GM13976 (cell line): ENCODE measurements at regions not wholly inside any gene's neighbourhood (a gene's known extent, or its start where the extent isn't known, plus 50 kb on each side); places are given as distances from the start of the nearest gene placed in this dataset.
"Not testable (repeated sequence)": the region's sequence is repeated elsewhere in the genome, so short reads cannot be mapped to it uniquely, and the experiment has no call there.

ENCODE experiments used
- DNase-seq: peaks from one replicate; pipeline ENCODE4 v3.0.0; 2012; ENCODE audit warnings: low spot score
- CTCF ChIP-seq: IDR thresholded peaks from 2 replicates; pipeline ENCODE4 v1.5.1; 2012; ENCODE audit warnings: borderline replicate concordance, mild to moderate bottlenecking; ENCODE audit not compliant: insufficient read depth; ENCODE audit errors: extremely low read depth, missing control alignments, control extremely low read depth
- in situ Hi-C: fragments of 300-500 bp; cut with MboI; formaldehyde crosslinking; loops from one replicate; pipeline ENCODE4 v1.12.0; 2022; ENCODE audit warnings: low sequenced_read_pairs, mixed read lengths, inconsistent platforms; ENCODE audit not compliant: unreplicated experiment

DNA sequence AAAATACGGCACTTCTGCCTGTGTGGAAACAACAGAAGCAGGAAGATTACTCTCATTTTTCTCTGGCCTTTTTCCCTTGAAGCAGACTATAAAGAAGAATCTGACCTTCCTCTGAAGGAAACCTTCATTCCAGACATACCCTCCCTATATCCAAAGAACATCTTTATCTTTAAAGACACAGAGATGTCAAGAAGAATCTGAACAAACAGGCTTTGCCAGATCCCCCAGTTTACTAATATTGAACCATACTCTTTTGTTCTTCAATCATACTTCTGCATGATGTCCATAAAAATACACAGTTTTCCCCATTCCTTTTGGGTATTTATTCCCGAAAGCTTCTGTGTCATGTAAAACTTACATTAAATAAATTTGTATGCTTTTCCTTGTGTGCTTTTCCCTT is 225.8 kb downstream of the MAT2B start:
- TF ChIP-seq CTCF: no peak
- in situ Hi-C loops: no loop called here
- DNase-seq: no peak

GRCh38 chr5:163735069-163735468 is 229.7 kb downstream of the MAT2B start:
- DNase-seq: no peak
- TF ChIP-seq CTCF: no peak
- in situ Hi-C loops: no loop called here

DNA sequence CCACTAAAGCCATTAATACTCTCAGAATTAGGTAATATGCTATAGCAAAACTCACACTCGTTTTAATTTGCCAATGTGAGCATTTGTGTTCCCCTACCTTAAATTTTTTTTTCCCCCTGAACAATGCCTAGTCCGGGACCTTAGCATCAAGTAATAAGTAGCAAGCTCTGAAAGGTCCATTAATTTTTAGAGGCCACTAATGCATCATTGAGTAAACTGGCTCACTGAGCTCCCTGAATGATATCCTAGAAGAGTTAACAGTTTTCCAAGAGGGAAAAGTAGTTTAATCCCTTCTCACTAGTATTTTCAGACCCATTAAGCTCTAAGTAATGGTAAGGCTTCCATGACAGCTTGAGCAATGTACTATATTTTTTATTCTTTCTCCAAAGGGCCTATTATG is 242.2 kb downstream of the MAT2B start:
- no peak for DNase-seq
- no peak for TF ChIP-seq CTCF
- in situ Hi-C loops: no loop called here

- TF ChIP-seq CTCF: no peak
- DNase-seq: no peak
- in situ Hi-C loops: no loop called here
These were observed 243.5 kb downstream of the MAT2B start for GRCh38 chr5:163748934-163749333.

DNA sequence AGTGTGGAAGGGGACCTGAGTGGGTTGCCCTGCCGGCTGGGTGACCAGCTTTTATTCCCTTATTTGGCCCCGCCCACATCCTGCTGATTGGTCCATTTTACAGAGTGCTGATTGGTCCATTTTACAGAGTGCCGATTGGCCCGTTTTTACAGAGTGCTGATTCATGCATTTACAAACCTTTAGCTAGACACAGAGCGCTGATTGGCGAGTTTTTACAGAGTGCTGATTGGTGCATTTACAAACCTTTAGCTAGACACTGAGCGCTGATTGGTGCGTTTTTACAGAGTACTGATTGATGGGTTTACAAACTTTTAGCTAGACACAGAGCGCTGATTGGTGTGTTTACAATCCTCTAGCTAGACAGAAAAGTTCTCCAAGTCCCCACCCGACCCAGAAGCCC is 245.0 kb downstream of the MAT2B start:
- DNase-seq, in situ Hi-C loops: not testable (repeated sequence)

DNA sequence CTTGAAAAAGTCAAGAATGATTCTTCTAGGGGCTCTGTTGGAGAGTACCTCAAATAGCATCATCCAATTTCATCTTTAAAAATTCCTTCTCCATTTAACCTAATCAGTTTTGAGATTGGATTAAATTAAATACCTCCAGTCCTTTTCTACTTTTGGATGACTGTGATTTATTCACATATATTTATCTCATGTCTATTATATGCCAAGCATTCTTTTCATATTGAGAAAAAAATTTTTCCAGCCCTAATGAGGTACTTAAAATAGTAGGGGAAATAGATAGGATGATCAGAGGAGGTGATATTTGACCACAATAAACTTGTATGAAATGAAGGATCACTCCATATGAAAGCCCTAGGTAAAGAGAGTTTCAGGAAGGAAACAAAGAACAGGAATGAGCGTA is 250.1 kb downstream of the MAT2B start:
- in situ Hi-C loops: no loop called here
- no peak for TF ChIP-seq CTCF
- DNase-seq: no peak

- no peak for TF ChIP-seq CTCF
- in situ Hi-C loops: no loop called here
- DNase-seq: no peak
These were observed 250.8 kb downstream of the MAT2B start for GRCh38 chr5:163756170-163756569.
